PC-9 (cell line): ENCODE measurements at regions not wholly inside any gene's neighbourhood (a gene's known extent, or its start where the extent isn't known, plus 50 kb on each side); places are given as distances from the start of the nearest gene placed in this dataset.

Experiments used
- BruUV-seq: library from RNA; stranded (reverse); fragments of 400-500 nt; replicated peaks from 2 replicates; lab custom pipeline; 2021; lab: Mats Ljungman, UMichigan
- CTCF ChIA-PET: fragments of 300-600 bp; sonication (Branson Sonifier 250); formaldehyde crosslinking; loops from one replicate; lab custom pipeline; 2022; ENCODE audit warnings: antibody characterized with exemption; lab: Charles Lee
- POLR2A ChIA-PET: fragments of 300-600 bp; sonication (Branson Sonifier 250); formaldehyde crosslinking; loops from one replicate; lab custom pipeline; 2022; ENCODE audit warnings: antibody characterized with exemption; ENCODE audit not compliant: unreplicated experiment; lab: Charles Lee
- DNase-seq, 2 experiments: peaks; one replicate each; pipeline versions ENCODE4 v3.0.0 to v3.0.0-alpha.2; 2015 to 2022; ENCODE audit warnings: mixed read lengths in 1 of 2
- H2AFZ ChIP-seq: fragments of 200-600 bp; sonication (generic); 2 replicates; pipeline ENCODE4 v1.8.1; 2017; ENCODE audit warnings: antibody characterized with exemption
- H3F3A ChIP-seq: fragments of 200-600 bp; sonication (generic); 2 replicates; pipeline ENCODE4 v1.8.1; 2017; ENCODE audit warnings: antibody characterized with exemption, mild to moderate bottlenecking, low read depth; ENCODE audit not compliant: insufficient read depth
- H3K27ac ChIP-seq: fragments of 200-600 bp; sonication (generic); 2 replicates; pipeline ENCODE4 v1.6.1; 2016; ENCODE audit warnings: mixed run types
- H3K27me3 ChIP-seq: fragments of 200-600 bp; sonication (generic); 2 replicates; pipeline ENCODE4 v1.6.1; 2016; ENCODE audit warnings: low read depth, mixed run types; ENCODE audit not compliant: insufficient read depth
- H3K36me3 ChIP-seq: fragments of 200-600 bp; sonication (generic); 2 replicates; pipeline ENCODE4 v1.6.1; 2016; ENCODE audit warnings: low read depth, mixed run types
- H3K4me1 ChIP-seq: fragments of 200-600 bp; sonication (generic); replicated peaks from 2 replicates; pipeline ENCODE4 v1.6.1; 2016; ENCODE audit warnings: mixed run types; ENCODE audit not compliant: insufficient read depth
- H3K4me2 ChIP-seq: fragments of 200-600 bp; sonication (generic); 2 replicates; pipeline ENCODE4 v1.6.1; 2017; ENCODE audit warnings: mixed run types
- H3K4me3 ChIP-seq: fragments of 200-600 bp; sonication (generic); 2 replicates; pipeline ENCODE4 v1.6.1; 2016; ENCODE audit warnings: mixed run types
- H3K79me2 ChIP-seq: fragments of 200-600 bp; sonication (generic); 2 replicates; pipeline ENCODE4 v1.6.1; 2017; ENCODE audit warnings: low read depth, mixed run types
- H3K9me2 ChIP-seq: fragments of 200-600 bp; sonication (generic); 2 replicates; pipeline ENCODE4 v1.8.1; 2017; ENCODE audit warnings: mild to moderate bottlenecking; ENCODE audit not compliant: insufficient read depth
- H3K9me3 ChIP-seq: fragments of 200-600 bp; sonication (generic); 2 replicates; pipeline ENCODE4 v1.8.1; 2016; ENCODE audit warnings: low read depth; ENCODE audit not compliant: insufficient read depth
- H4K20me1 ChIP-seq: fragments of 200-600 bp; sonication (generic); 2 replicates; pipeline ENCODE4 v1.8.1; 2017; ENCODE audit not compliant: insufficient read depth
- EZH2 ChIP-seq: fragments of 200-600 bp; sonication (generic); IDR thresholded peaks from 2 replicates; pipeline ENCODE4 v1.8.0; 2017; ENCODE audit warnings: antibody characterized with exemption, low read depth
- intact Hi-C: fragments of 100-400 bp; cut with micrococcal nuclease; formaldehyde crosslinking; loops from one replicate; pipeline ENCODE4 v1.10.0; 2022; ENCODE audit not compliant: unreplicated experiment
- TF ChIP-seq, protein P1 (sequence below): fragments of 200-600 bp; sonication (generic); conservative IDR thresholded peaks from 2 replicates; pipeline ENCODE4 v1.6.1; 2017; ENCODE audit warnings: mixed run types, antibody characterized with exemption, mild to moderate bottlenecking, moderate library complexity

DNA sequence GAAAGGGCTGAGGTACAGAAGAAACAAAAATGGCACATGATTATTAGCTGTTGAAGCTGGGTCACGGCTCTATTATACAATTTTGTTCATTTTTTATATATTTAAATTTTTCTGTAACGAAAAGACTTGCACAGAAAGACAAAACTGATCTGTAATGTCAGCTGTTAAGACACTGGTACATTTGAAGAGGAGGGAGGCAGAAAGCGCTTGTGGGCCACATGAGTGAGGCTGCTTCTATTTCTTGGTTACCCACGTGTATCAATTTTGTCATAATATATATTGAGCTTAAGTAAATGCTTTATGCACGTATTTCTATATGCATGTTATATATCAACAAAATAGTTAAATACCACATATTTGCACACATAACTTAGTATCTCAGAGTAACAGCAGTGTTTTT lies 151.8 kb upstream of the KCNJ18 start:
- ChIA-PET POLR2A (no interaction called here), CTCF (no interaction called here)
- DNase-seq, result no peak
- Histone ChIP-seq H3K9me3 (peaks cover 21% of the 10 kb centered on the region), H3F3A (peaks cover 10% of the 10 kb centered on the region; the same call in 1 of the 2 replicates), H4K20me1 (no peaks in the 10 kb centered on the region), H3K36me3 (no peaks in the 10 kb centered on the region), H3K4me3 (no peak overlapping the region), H3K9me2 (no peaks in the 10 kb centered on the region), H3K27ac (no peak overlapping the region), H3K79me2 (0 out of 2 replicates have a peak, but pooled peaks cover 3% of the 10 kb centered on the region), H3K4me1 (0 out of 2 replicates have a peak, but pooled peaks cover 13% of the 10 kb centered on the region), H3K27me3 (no peaks in the 10 kb centered on the region), H3K4me2 (no peak overlapping the region), H2AFZ (no peak overlapping the region)
- BruUV-seq, result no TSS peak
- no peak for TF ChIP-seq EZH2
- TF ChIP-seq, protein P1, sequence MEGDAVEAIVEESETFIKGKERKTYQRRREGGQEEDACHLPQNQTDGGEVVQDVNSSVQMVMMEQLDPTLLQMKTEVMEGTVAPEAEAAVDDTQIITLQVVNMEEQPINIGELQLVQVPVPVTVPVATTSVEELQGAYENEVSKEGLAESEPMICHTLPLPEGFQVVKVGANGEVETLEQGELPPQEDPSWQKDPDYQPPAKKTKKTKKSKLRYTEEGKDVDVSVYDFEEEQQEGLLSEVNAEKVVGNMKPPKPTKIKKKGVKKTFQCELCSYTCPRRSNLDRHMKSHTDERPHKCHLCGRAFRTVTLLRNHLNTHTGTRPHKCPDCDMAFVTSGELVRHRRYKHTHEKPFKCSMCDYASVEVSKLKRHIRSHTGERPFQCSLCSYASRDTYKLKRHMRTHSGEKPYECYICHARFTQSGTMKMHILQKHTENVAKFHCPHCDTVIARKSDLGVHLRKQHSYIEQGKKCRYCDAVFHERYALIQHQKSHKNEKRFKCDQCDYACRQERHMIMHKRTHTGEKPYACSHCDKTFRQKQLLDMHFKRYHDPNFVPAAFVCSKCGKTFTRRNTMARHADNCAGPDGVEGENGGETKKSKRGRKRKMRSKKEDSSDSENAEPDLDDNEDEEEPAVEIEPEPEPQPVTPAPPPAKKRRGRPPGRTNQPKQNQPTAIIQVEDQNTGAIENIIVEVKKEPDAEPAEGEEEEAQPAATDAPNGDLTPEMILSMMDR, result no peak
- intact Hi-C loops, result no loop called here

DNA sequence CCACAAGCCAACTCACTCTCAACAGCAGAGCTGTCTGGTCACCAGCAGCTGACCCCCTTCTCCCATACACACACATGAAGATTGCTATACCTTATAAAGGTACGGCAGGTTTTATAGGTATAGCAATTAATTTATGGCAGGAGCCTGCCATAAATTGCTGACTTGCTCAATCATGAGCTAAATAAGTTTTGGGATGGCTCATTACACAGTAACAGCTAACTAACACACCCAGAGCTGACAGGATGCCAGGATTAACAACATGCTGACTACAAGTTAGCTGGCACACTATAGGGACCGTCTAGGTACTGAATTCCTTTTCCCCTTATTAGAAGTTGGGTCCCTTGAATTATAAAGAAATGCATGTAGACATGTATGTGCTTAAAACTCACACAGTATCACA lies 150.3 kb upstream of the KCNJ18 start:
- no TSS peak for BruUV-seq
- H2AFZ ChIP-seq, result no peak overlapping the region
- no peak overlapping the region for H3K27ac ChIP-seq
- CTCF ChIA-PET, result no interaction called here
- no peak for DNase-seq
- no peak for TF ChIP-seq EZH2
- TF ChIP-seq, protein P1, result no peak
- no peaks in the 10 kb centered on the region for H4K20me1 ChIP-seq
- H3K4me1 ChIP-seq, result 0 out of 2 replicates have a peak, but pooled peaks cover 13% of the 10 kb centered on the region
- peaks cover 10% of the 10 kb centered on the region; the same call in 1 of the 2 replicates for H3F3A ChIP-seq
- intact Hi-C loops, result no loop called here
- H3K9me2 ChIP-seq, result no peaks in the 10 kb centered on the region
- no peak overlapping the region for H3K4me3 ChIP-seq
- 0 out of 2 replicates have a peak, but pooled peaks cover 3% of the 10 kb centered on the region for H3K79me2 ChIP-seq
- POLR2A ChIA-PET, result no interaction called here
- H3K4me2 ChIP-seq, result no peak overlapping the region
- H3K27me3 ChIP-seq, result no peaks in the 10 kb centered on the region
- H3K9me3 ChIP-seq, result peaks cover 20% of the 10 kb centered on the region
- no peaks in the 10 kb centered on the region for H3K36me3 ChIP-seq

DNA sequence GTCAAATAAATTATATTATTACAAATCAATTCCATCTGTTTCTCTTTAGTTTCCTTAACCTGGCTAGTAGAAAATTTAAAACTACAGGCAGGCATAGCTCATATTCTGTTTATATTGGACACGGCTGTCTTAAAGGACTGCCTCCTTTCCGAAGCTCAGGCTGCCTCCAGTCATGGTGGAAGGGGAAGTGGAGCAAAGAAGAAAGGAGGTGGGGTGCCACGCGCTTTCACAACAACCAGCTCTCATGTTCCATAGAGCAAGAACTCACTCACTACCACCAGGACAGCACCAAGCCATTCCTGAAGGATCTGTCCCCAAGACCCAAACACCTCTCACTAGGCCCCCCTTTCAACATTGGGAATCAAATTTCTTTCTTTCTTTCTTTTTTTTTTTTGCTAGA lies 149.3 kb upstream of the KCNJ18 start:
- BruUV-seq, result no TSS peak
- CTCF ChIA-PET, result no interaction called here
- TF ChIP-seq, protein P1, result no peak
- TF ChIP-seq EZH2, result no peak
- Histone ChIP-seq H4K20me1 (no peaks in the 10 kb centered on the region), H3K36me3 (no peaks in the 10 kb centered on the region), H3K4me3 (no peak overlapping the region), H3K9me3 (peaks cover 11% of the 10 kb centered on the region), H3K4me2 (no peak overlapping the region), H3K79me2 (no peaks in the 10 kb centered on the region), H3F3A (peaks cover 10% of the 10 kb centered on the region; the same call in 1 of the 2 replicates), H2AFZ (no peak overlapping the region), H3K9me2 (no peaks in the 10 kb centered on the region), H3K27ac (no peak overlapping the region), H3K4me1 (0 out of 2 replicates have a peak, but pooled peaks cover 13% of the 10 kb centered on the region), H3K27me3 (no peaks in the 10 kb centered on the region)
- no peak for DNase-seq
- intact Hi-C loops, result no loop called here
- POLR2A ChIA-PET, result no interaction called here
